ENCODE measurements at regions not wholly inside any gene's neighbourhood (a gene's known extent, or its start where the extent isn't known, plus 50 kb on each side); places are given as distances from the start of the nearest gene placed in this dataset.

- TF ChIP-seq CTCF (IDR thresholded peaks at IDR 0.05) (no peak), POLR2A (IDR thresholded peaks at IDR 0.05) (no peak)
Observed at GRCh38 chr3:41141433-41142167, 57.7 kb upstream of the CTNNB1 start.
